GM19467 (cell line): ENCODE measurements at regions not wholly inside any gene's neighbourhood (a gene's known extent, or its start where the extent isn't known, plus 50 kb on each side); places are given as distances from the start of the nearest gene placed in this dataset.
"Not testable (repeated sequence)": the region's sequence is repeated elsewhere in the genome, so short reads cannot be mapped to it uniquely, and the experiment has no call there.

Source experiments
- ATAC-seq: cut with Tn5 transposase; IDR thresholded peaks from one replicate; pipeline ENCODE4 v1.9.1; 2021; ENCODE audit warnings: mild to moderate bottlenecking, moderate library complexity; ENCODE audit not compliant: unreplicated experiment

GRCh38 chr2:18991177-18992168, 366.9 kb downstream of the OSR1 start:
- ATAC-seq, result no peak

DNA sequence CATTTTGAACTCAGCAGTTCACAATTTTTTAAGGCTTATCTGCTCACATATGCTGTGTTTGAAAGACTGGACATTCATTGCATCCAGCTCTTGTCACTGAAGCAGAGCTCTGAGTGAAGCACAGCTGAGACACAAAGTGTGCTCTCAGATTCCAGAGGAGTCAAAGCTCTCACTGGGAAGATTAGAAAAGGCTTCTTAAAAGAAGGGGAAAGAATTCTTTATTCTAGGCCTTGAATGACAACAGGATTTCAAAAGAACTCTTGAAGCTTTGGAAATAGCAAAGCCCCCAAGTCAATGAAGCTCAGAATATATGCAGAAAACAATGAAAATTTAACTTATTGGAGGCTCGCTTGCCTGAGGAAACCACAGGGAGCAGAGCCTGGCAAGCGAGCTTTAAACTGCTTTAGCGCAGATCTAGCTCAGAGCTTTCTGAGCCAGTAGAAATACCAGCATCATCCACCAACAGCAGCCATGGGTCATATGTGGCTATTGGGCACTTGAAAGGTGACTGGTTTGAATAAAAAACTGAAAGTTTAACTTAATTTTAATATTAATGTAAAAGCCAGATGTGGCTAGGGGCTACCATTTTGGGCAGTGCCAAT, 369.7 kb downstream of the OSR1 start:
- no peak for ATAC-seq

DNA sequence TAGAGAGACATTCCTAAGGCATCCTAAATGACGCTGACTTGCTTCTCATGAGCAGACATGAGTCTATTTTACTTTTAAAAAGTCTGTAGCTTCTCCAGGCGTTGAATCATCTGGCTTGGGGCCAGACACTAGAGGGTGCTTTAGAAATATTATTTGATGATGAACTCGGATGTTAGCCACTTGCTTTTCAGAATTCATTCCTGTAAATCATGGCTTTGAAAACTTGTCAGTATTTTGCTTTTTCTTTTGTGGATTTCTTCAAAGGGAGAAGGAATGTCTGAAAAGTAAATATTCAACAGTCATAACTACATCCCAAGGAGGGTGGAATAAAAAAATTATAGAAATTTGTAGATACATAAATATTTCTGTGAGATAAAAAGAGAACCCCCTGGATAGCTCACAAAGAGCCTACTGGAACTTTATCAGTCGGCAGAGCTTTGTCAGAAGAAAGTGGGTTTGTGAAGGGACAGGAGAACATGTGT, 370.8 kb downstream of the OSR1 start:
- ATAC-seq, result no peak

DNA sequence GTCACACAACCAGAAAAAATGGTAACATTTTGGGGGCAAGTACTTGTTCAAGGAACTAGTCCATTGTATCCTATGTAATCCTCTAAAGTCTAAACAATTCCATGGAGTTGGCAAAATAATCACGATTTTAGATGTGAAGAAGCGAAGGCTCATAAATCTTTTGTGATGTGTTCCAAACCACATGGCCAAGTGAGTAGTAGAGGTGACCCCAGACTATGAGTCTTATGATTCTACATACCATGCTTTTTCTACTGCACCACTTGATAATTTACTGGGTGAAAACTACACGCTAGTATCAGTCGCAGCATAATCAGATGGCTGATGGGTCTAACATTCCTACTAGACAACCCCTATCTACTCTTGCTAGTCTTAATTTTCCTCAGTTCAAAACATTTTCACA, 371.4 kb downstream of the OSR1 start:
- ATAC-seq, result no peak

GRCh38 chr2:18986046-18986445, 372.4 kb downstream of the OSR1 start:
- ATAC-seq, result no peak

DNA sequence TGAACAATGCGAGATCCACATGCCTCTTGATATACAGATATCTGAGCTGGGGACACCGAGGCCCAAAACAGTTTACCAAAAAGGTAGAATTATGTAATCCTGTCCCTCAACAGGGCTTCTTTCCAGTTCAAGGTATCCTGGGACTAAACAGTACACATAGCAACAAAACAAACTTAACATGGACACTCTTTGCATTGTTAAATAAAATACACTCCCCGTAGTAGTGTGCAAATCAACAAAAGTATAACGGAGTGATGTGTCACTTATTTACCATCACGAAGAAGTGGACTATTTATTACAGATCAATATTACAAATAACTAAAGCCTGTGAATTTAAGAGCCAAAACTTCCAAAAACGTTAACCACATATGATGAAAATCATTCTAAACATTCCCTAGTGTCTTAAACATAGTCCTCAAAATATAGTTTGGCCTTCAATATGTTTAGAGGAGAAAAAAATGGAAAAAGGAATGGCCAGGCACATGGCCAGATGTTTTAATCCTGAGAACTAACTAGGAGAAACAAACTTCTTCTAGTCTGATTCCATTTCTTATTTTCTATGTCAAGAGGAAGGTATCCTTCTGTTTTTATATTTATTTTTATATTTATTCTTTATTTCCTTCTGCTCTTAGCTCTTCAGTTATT, 377.5 kb downstream of the OSR1 start:
- ATAC-seq, result no peak

DNA sequence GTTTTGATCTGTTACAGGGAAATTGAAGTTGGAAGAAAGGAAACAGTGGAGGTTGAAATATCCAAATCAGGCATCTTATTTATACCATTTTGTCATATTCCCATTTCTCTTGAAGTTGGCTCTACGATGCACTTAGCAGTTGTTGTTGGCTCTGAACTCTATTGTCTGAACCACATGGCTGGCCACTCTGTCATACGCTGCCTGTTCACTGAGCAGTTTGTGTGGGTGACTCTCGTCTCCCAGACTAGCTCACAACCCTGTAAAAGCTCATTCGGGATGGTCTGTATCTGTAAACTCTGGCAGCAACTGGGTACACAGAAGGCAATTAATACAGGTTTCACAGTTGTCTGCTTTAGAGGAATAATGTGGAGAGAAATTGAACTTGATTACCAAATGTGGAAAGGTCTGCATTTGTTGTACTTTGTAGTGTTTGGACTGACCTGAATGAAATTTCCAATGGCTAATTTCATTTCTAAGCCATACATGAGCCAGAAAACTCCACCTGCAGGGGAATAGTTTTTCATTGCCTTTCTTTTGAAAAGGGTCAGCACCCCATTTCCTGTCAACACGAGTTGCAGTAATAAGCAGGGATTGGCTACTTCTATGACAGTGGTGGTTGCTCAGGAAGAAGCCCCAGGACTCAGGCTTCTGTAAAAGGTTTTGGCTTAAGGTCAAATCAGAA, 378.2 kb downstream of the OSR1 start:
- no peak for ATAC-seq

GRCh38 chr2:18977409-18977808, 381.0 kb downstream of the OSR1 start:
- no peak for ATAC-seq

DNA sequence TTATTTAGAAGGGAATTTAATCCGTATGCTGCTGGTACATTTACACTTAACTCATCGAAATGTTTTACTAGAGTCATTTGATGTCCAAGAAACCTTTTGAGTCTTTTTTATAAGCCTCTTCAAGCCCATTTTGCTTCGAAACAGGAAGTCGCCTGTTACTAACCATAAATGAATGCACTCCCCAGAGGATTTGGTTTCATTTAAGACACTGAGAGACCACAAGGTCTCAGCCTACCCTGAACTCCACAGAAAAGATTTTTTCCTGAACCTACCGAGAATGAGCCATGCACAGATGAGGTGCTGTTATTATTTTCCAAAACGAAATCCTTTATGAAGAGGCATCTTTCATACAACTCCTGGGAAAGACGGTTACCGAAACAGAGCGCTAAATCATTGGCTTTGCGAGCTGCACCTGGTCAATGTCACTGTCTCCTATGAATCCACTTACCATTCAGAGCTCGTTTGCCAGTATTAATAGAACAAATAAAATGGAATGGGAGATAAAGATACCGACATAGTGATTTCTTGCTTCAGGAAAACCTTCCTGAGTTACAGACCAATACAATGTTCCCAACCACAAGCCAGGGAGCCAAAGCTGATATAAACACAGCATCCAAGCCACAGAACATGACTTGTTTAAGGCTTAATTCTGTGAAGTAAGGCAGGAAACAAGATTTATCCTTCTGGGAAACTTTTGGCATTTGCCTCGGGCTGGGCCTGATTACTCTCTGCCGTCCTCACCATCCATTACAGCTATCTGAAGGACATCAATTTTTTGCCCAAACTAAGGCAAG, 382.1 kb downstream of the OSR1 start:
- ATAC-seq, result peak; percentile 91

DNA sequence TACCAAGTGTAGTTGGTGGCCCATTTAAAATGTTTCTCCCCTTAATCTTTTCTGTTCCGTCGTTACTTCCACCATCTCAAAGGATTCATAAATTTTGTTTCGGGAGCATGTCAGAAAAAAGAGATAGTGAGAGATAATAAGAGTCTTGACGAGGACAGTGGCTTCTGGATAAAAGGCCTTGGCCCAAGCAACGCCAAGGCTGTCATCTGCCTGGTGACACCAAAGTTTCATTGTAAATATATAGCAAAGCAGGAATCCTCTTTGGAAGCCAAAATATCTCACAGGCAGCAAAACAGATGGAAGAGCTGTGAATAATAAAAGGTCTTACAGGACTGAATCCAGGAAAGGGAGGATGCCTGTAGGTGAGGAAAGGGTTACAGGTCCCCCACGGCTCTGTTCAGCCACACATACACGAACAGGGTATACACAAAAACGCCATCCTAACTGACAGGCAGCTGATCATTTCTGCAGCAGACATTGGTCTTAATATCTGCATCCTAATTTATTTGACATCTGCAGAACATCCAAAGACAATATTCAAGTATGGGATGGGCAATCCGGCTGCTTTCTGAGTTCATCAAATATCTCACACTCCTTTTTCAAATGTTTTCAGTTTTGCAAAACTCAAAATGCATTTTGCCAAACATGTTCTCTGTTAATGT, 382.8 kb downstream of the OSR1 start:
- no peak for ATAC-seq

DNA sequence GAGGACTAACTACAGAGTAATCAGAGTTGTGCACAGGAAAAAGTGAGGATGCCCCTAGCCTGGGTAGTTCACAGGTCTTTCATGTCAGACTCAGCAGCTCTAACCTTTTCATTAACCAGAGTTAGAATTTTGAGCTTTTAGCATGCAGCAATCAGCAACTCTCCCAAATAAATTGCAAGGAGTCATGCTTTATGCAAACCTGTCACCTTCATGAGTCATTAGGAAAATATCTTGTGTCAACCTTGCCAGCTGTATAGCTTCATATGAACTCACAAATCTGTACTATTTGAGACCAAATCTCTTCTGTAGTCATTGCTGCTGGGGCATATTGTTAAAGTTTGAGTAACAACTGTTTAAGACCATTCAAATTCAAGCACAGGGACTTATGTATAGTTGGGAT, 382.3 kb upstream of the NT5C1B start:
- ATAC-seq, result no peak

GRCh38 chr2:18971069-18971378, 381.7 kb upstream of the NT5C1B start:
- ATAC-seq, result no peak

GRCh38 chr2:18966131-18966530, 376.8 kb upstream of the NT5C1B start:
- no peak for ATAC-seq

- not testable (repeated sequence) for ATAC-seq
Observed at GRCh38 chr2:18963739-18964256, 374.4 kb upstream of the NT5C1B start.

DNA sequence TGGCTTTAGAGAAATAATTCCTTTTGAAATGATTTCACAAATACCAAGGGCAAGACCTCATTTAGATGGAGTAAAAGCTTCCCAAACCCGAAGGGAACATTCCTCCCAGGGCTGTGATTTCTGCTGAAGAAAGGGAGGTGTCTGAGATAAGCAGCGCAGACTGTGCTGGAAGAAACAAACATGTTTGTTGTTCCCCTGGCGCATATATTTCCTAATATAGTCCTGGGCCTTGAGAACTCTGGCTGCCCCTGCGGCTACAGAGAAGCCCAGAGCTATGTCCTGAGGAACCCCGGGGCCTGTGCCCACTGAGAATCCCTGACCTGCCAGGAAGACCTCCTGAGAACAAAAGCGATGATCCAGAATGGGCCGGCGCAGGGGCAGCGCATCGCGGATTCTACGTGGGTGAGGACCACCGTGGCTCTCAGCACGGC, 372.6 kb upstream of the NT5C1B start:
- ATAC-seq, result no peak

DNA sequence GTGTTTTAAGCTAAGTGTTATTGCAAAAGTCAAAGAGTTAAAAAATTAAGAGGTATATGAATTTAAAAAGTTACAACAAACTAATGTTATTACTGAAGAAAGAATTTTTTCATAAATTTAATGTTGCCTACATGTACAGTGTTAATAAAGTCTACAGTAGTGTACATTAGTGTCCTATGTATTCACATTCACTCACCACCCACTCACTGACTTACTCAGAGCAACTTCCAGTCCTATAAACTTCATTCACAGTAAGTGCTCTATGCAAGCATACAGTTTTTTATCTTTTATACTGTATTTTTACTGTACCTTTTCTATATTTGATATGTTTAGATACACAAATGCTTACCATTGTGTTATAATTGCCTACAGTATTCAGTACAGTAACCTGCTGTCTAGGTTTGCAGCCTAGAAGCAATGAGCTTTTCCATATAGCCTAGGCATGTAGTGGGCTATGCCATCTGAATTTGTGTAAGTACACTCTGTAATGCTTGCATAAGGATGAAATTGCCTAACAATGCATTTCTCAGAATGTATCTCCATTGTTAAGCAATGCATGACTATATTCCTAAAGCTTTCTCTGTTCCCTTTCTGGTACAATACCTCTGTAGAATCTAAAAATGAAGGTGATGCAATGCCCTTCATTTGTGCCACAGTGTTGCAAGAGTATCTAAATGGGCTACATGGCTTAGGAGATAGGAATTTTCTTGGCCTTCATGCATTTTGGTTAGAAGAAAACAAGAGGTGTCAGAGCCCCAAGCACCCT, 370.8 kb upstream of the NT5C1B start:
- no peak for ATAC-seq

DNA sequence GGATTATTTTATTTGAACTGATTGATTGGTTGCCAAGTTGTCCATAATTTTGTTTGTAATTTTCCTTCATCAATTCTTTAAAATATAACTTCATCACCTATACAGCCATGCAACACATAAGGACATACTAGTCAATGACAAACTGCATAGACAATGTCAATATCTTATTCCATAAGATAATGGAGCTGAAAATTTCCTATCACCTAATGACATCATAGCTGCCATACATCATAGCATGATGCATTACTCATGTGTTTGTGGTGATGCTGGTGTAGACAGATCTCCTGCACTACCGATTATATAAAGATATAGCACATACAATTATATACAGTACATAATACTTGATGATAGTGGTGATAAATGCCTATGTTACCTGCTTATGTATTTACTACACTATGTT, 369.8 kb upstream of the NT5C1B start:
- no peak for ATAC-seq

GRCh38 chr2:18957909-18958308, 368.5 kb upstream of the NT5C1B start:
- no peak for ATAC-seq

DNA sequence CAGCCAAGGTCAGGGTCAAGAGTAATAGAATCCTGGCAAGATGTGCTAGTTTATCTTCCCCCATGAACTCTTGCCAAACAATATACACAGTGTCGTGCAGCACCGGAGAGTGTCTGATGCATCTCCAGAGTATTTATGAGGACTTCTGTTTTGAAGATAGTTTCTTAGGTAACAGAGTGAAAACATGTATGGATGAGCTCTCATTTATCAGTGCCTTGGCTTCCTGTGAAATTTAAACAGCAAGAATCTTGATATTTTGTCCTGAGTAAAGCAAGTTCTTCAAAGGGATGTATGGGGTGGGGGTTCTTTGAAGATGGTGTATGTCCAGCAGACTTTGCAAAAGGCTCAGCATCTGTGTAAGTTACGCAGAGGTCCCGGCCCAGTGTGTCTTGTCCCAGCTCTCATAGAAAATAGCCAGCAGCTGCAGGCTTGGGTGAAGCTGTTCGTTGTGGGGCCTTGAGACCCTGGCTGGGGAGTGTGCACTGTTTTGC, 361.0 kb upstream of the NT5C1B start:
- ATAC-seq, result no peak
